ENCODE measurements at regions not wholly inside any gene's neighbourhood (a gene's known extent, or its start where the extent isn't known, plus 50 kb on each side); places are given as distances from the start of the nearest gene placed in this dataset.

GRCh38 chr10:29186221-29186620, 102.6 kb upstream of the LYZL1 start:
- no peak for DNase-seq (ENCODE audit: low spot score)
- no peak overlapping the region for H3K27ac Mint-ChIP-seq
- H3K27ac ChIP-seq (ENCODE audit: low read depth), result no peak overlapping the region
- no peaks in the 10 kb centered on the region for H4K20me1 ChIP-seq (replicated peaks; ENCODE audit: insufficient read depth)
- H3K36me3 Mint-ChIP-seq (ENCODE audit: low read depth), result no peaks in the 10 kb centered on the region
- H3K36me3 ChIP-seq (ENCODE audit: insufficient read depth), result no peaks in the 10 kb centered on the region
- TF ChIP-seq, protein P1, sequence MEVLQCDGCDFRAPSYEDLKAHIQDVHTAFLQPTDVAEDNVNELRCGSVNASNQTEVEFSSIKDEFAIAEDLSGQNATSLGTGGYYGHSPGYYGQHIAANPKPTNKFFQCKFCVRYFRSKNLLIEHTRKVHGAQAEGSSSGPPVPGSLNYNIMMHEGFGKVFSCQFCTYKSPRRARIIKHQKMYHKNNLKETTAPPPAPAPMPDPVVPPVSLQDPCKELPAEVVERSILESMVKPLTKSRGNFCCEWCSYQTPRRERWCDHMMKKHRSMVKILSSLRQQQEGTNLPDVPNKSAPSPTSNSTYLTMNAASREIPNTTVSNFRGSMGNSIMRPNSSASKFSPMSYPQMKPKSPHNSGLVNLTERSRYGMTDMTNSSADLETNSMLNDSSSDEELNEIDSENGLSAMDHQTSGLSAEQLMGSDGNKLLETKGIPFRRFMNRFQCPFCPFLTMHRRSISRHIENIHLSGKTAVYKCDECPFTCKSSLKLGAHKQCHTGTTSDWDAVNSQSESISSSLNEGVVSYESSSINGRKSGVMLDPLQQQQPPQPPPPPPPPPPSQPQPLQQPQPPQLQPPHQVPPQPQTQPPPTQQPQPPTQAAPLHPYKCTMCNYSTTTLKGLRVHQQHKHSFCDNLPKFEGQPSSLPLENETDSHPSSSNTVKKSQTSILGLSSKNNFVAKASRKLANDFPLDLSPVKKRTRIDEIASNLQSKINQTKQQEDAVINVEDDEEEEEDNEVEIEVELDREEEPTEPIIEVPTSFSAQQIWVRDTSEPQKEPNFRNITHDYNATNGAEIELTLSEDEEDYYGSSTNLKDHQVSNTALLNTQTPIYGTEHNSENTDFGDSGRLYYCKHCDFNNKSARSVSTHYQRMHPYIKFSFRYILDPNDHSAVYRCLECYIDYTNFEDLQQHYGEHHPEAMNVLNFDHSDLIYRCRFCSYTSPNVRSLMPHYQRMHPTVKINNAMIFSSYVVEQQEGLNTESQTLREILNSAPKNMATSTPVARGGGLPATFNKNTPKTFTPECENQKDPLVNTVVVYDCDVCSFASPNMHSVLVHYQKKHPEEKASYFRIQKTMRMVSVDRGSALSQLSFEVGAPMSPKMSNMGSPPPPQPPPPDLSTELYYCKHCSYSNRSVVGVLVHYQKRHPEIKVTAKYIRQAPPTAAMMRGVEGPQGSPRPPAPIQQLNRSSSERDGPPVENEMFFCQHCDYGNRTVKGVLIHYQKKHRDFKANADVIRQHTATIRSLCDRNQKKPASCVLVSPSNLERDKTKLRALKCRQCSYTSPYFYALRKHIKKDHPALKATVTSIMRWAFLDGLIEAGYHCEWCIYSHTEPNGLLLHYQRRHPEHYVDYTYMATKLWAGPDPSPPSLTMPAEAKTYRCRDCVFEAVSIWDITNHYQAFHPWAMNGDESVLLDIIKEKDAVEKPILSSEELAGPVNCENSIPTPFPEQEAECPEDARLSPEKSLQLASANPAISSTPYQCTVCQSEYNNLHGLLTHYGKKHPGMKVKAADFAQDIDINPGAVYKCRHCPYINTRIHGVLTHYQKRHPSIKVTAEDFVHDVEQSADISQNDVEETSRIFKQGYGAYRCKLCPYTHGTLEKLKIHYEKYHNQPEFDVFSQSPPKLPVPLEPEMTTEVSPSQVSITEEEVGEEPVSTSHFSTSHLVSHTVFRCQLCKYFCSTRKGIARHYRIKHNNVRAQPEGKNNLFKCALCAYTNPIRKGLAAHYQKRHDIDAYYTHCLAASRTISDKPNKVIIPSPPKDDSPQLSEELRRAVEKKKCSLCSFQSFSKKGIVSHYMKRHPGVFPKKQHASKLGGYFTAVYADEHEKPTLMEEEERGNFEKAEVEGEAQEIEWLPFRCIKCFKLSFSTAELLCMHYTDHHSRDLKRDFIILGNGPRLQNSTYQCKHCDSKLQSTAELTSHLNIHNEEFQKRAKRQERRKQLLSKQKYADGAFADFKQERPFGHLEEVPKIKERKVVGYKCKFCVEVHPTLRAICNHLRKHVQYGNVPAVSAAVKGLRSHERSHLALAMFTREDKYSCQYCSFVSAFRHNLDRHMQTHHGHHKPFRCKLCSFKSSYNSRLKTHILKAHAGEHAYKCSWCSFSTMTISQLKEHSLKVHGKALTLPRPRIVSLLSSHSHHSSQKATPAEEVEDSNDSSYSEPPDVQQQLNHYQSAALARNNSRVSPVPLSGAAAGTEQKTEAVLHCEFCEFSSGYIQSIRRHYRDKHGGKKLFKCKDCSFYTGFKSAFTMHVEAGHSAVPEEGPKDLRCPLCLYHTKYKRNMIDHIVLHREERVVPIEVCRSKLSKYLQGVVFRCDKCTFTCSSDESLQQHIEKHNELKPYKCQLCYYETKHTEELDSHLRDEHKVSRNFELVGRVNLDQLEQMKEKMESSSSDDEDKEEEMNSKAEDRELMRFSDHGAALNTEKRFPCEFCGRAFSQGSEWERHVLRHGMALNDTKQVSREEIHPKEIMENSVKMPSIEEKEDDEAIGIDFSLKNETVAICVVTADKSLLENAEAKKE (CRISPR knock-in tag; IDR thresholded peaks at IDR 0.05), result no peak
- TF ChIP-seq EZH2phosphoT487 (IDR thresholded peaks at IDR 0.05; ENCODE audit: unreplicated experiment) (no peak), REST (IDR thresholded peaks at IDR 0.05; ENCODE audit: unreplicated experiment) (no peak), ZNF114 (CRISPR knock-in tag; IDR thresholded peaks at IDR 0.05) (no peak), JUNB (IDR thresholded peaks at IDR 0.05; ENCODE audit: unreplicated experiment) (no peak), NANOG (IDR thresholded peaks at IDR 0.05; ENCODE audit: borderline replicate concordance) (no peak), ZNF331 (CRISPR knock-in tag; IDR thresholded peaks at IDR 0.05; ENCODE audit: low read depth) (no peak), CREB1 (CRISPR knock-in tag; IDR thresholded peaks at IDR 0.05; ENCODE audit: low read depth) (no peak), EZH2 (IDR thresholded peaks at IDR 0.05; ENCODE audit: low read depth, unreplicated experiment) (no peak), STAT1 (IDR thresholded peaks at IDR 0.05; ENCODE audit: unreplicated experiment) (no peak), POLR2AphosphoS5 (IDR thresholded peaks at IDR 0.05; ENCODE audit: low read depth) (no peak), ETS1 (IDR thresholded peaks at IDR 0.05) (no peak)
- TF ChIP-seq, protein P2, sequence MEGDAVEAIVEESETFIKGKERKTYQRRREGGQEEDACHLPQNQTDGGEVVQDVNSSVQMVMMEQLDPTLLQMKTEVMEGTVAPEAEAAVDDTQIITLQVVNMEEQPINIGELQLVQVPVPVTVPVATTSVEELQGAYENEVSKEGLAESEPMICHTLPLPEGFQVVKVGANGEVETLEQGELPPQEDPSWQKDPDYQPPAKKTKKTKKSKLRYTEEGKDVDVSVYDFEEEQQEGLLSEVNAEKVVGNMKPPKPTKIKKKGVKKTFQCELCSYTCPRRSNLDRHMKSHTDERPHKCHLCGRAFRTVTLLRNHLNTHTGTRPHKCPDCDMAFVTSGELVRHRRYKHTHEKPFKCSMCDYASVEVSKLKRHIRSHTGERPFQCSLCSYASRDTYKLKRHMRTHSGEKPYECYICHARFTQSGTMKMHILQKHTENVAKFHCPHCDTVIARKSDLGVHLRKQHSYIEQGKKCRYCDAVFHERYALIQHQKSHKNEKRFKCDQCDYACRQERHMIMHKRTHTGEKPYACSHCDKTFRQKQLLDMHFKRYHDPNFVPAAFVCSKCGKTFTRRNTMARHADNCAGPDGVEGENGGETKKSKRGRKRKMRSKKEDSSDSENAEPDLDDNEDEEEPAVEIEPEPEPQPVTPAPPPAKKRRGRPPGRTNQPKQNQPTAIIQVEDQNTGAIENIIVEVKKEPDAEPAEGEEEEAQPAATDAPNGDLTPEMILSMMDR (conservative IDR thresholded peaks at IDR 0.05; ENCODE audit: low read depth in 2 of 2), result no peak
- H2AFZ ChIP-seq, result 0 out of 2 replicates have a peak overlapping the region, but pooled peaks have one; percentile 66
- H3K27me3 ChIP-seq (ENCODE audit: insufficient read depth), result no peaks in the 10 kb centered on the region
- no peaks in the 10 kb centered on the region for H3K4me1 ChIP-seq (ENCODE audit: insufficient read depth)
- H3F3A ChIP-seq (replicated peaks; ENCODE audit: low read depth), result no peaks in the 10 kb centered on the region
- no peaks in the 10 kb centered on the region; the same call in 2 of the 3 replicates for H3K9me3 Mint-ChIP-seq
- peaks cover 6% of the 10 kb centered on the region; the same call in 2 of the 3 replicates for H3K4me1 Mint-ChIP-seq
- H3K4me2 ChIP-seq, result no peak overlapping the region
- peaks cover 2% of the 10 kb centered on the region for H3K27me3 Mint-ChIP-seq (ENCODE audit: insufficient read depth, low read depth, poor library complexity)
- no peaks in the 10 kb centered on the region for H3K79me2 ChIP-seq (replicated peaks; ENCODE audit: insufficient read depth)
- peaks cover 3% of the 10 kb centered on the region; the same call in 1 of the 2 replicates for H3K9me2 ChIP-seq (ENCODE audit: insufficient read depth)
- H3K4me3 Mint-ChIP-seq, result no peak overlapping the region
- ATAC-seq, result no peak
- H3K4me3 ChIP-seq, result no peak overlapping the region

All from GM23338 (cell line).